Stimulated activated CD4-positive, alpha-beta T cell treated with anti-CD3 and anti-CD28 coated beads, Interleukin-1b, Interleukin-23, amount 100 ng/mL, for 1 hour (primary cell): ENCODE measurements at regions not wholly inside any gene's neighbourhood (a gene's known extent, or its start where the extent isn't known, plus 50 kb on each side); places are given as distances from the start of the nearest gene placed in this dataset.
"Not testable (repeated sequence)": the region's sequence is repeated elsewhere in the genome, so short reads cannot be mapped to it uniquely, and the experiment has no call there.

ENCODE experiments used
- DNase-seq, 2 donors: peaks; one replicate each; pipeline ENCODE4 v3.0.0-alpha.2; 2020; ENCODE audit warnings: low read depth in 2 of 2

DNA sequence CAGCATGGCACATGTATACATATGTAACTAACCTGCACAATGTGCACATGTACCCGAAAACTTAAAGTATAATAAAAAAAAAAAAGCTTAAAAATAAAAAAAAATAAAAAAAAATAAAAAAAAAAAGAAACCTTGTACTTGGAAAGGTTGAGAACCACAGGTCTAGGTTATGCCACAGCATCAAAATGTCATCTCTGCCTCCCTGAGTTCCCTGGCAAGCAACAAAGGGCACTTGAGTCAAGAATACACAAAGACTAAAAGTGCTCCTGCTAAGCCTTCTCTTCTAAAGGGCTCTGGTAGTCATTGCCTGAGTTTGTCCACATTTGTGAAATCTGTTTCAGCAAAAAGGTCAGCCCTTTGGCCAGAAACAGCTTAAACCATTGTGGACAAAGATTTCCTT lies 395.8 kb upstream of the CCDC54 start:
- no peak for DNase-seq

DNA sequence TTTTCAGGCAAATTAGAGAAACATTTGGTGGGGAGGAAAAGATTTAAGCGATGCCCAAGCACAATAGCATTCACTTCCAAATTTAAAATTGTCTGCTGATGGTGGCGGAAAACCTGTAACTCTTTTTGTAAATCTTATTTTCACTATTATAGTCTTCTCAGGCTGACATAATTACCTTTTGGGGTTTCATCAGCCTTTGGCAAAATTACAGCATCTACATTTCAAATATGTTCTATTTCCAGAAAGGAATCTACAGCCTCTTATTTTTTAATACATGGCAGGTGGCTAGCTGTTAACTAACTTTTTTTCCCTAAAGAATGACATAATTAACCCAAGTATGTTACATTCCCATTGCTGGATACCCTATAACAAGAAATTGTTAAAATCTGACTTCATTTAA lies 391.5 kb upstream of the CCDC54 start:
- no peak for DNase-seq

DNA sequence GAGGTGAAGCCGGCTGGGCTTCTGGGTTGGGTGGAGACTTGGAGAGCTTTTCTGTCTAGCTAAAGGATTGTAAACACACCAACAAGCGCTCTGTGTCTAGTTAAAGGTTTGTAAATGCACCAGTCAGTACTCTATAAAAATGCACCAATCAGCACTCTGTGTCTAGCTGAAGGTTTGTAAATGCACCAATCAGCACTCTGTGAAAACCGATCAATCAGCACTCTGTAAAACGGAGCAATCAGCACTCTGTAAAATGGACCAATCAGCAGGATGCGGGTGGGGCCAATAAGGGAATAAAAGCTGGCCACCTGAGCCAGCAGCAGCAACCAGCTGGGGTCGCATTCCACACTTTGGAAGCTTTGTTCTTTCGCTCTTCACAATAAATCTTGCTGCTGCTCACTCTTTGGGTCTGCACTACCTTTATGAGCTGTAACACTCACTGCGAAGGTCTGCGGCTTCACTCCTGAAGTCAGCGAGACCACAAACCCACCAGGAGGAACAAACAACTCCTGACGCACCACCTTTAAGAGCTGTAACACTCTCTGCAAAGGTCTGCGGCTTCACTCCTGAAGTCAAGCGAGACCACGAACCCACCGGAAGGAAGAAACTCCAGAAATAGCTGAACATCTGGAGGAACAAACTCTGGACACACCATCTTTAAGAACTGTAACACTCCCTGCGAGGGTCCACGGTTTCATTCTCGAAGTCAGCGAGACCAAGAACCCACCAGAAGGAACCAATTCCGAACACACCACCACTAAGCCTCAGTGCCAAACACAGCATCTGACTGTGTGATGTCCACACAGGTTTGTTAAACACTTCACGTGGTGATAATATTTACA lies 378.2 kb upstream of the CCDC54 start:
- not testable (repeated sequence) for DNase-seq

DNA sequence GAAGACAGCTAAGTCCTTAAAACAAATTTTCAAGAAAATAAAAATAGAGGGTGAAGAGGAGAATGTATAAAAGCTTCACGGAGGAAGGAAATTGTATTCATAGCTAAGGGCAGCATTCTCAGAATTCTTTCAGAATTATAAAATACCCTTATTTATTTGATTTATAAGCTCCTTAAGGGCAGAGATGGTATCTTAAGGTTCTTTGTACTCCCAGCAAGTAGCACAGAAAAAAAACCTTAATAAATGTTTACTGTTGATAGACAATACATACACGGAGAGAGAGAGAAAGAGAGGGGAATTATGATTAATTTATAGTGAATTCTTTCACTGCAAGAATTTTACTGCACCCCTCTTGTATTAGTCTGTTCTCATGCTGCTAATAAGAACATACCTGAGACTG lies 375.6 kb upstream of the CCDC54 start:
- DNase-seq: no peak

DNA sequence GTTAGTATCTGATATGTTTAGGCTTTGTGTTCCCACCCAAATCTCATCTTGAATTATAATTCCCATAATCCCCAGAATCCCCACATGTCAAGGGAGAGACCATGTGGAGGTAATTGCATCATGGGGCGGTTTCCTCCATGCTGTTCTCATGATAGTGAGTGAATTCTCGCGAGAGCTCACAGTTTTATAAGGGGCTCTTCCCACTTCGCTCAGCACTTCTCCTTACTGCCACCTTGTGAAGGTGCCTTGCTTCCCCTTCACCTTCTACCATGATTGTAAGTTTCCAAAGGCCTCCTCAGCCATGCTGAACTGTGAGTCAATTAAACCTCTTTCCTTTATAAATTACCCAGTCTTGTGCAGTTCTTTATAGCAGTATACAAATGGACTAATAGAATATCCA lies 371.9 kb upstream of the CCDC54 start:
- not testable (repeated sequence) for DNase-seq

DNA sequence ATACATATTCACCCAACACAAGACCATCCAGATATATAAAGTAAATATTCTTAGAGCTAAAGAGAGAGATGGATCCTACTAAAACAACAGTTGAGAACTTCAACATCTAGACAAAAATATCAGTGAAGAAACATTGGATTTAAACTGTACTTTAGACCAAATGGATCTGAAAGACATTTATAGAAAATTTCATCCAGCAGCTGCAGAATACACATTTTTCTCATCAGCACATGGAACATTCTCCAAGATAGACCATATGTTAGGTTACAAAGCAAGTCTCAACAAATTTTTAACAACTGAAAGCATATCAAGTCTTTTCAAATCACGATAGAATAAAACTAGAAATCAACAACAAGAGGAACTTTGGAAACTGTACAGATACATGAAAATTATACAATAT lies 369.0 kb upstream of the CCDC54 start:
- DNase-seq: no peak

DNA sequence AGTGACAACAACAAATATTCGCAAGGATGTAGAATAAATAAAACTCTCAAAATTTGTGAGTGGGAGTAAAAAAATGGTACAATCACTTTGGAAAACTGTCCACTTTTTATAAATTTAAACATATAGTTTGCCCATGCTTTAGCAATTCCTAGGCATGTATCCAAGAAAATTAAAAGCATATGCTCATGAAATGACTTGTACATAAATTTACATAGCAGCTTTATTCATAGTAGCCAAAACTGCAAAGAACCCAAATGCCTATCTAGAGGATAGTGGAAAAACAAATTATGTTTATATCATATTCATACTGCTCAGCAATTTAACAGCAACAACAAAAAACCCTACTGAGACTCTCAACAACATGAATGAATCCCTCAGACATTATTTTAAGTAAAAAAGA lies 363.6 kb upstream of the CCDC54 start:
- no peak for DNase-seq

DNA sequence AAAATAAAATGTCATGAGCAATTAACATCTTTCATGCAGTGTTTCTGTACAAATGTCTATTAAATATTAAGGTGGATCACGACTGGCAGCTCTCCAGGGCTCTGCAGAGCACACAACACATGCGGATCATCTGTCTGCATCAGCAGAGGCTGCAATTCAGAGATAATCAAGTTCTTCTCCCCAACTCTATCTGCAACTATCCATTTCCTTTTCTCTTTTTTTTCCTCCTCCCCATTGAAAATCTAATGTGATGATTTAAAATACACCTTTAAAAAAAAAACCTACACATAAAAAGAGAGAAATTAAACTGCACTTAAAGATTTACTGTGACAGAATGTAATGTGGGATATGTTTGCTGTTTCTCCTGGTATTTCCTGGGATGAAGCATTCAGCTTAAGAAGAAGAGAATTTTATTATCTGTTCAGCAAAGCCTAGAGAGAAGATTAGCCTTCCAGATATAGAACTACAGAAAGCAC lies 352.6 kb upstream of the CCDC54 start:
- no peak for DNase-seq

DNA sequence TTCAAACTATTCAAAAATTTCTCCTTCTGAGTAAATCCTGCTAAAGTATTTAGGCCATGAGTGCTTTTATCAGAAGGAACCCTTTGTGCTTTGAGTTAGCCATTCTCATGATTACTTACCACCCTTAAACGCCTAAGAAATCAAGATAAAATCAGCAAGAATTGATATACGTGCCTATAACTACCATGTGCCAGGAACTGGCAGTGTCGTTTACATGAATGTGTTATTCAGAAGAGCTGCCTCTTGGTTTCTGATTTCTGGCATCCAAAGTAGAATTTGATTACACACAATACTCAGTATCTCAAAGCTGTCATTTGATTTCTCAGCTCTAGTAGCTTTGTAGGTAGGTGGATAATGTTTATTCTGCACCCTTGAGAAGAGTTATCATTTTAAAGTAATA lies 351.3 kb upstream of the CCDC54 start:
- no peak for DNase-seq

DNA sequence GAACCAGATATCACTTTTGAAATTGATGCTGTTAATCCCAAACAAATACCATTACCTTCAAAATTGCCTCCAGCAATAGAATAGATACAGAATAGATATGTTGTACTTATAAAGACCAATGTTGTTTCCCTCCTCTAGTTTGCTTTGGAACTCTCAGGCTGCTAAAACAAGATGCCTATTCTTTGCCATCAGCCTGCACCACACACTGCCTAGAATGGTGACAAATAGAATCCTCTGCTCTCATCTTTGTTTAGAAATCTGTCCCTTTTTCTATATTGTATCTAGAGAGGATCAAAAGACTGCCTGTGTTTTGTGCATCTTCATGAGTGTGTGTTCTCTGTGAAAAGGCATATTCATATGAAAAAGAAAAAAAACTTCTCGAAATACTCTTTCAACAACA lies 349.2 kb upstream of the CCDC54 start:
- DNase-seq: no peak

DNA sequence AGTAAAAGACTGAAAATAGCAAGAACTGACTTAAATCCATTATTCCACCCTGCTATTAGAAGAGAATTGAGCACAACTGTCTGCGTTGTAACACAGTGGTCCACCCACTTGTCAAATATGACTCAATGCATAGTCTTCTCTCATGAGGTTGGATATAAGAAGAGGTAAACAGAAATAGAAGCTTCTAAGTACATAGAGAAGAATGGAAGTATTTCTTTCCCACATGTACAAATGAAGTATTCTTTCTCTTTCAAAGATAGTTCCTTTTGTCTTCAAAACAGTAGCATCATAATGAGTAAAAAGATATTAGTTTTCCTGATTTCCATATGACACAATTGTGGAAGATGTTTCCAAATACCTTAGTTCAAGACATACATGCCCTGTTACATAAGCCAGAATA lies 348.6 kb upstream of the CCDC54 start:
- DNase-seq: no peak

DNA sequence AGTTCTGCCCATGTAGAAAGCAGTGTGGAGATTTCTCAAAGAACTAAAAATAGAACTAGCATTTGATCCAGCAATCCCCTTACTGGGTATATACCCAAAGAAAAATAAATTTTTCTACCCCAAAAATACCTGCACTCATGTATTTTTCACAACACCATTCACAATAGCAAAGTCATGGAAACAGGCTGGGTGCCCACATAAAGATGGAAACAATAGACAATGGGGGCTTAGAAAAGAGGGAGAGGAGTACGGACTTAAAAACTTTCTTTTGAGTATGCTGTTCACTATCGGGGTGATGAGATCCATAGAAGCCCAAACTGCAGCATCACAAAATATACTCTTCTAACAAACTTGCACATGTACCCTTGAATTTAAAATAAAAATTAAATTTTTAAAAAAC lies 345.1 kb upstream of the CCDC54 start:
- no peak for DNase-seq

DNA sequence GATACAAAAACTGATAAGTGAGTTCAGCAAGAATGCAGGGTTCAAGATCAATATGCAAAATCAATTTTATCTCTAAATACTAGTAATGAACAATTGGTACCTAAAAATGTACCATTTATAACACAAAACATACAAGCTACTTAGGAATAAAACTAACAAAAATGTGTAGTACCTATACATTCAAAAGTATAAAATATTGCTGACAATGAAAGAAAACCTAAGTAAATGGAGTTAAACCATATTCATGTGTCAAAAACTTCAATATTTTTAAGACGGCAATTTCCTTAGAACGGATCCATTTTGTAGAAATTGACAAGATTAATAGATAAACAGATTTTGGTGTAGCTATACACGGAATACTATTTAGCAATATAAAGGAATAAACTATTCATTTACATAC lies 343.1 kb upstream of the CCDC54 start:
- no peak for DNase-seq

DNA sequence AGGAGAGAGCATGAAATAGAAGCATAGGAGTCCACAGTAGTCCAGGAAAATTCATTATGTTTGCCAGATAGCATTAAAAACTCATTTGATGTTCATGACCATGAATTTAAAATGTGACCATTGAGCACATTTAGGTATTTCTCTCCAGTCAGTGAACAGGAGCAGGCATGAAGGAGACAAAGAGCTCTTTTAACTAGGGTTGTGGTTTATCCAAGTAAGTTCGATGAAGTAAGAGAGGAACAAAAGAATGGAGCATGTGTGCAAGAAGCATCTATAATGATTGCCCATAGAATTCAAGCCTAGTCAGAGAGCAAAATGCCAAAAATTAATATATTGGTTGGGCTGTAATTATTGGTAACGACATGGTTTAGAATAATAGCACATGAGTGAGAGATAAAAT lies 342.1 kb upstream of the CCDC54 start:
- DNase-seq: no peak

DNA sequence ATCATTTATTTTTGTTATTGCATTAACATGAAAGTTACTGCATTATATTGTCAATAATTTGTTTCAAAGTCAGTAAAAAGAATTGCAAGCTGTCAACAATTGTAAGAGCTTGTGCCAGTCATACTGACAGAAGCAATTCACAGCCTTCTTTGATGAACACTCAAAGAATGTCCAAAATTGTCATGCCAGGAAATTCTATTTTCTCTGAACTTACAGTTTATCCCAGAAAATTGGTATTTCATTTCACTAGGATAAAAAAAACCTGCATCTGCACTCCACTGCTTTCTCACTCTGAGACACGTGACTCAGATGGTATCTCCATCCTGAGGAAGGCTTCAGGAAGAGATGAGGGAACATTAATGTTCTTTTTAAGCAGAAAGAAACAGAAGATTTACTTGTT lies 332.6 kb upstream of the CCDC54 start:
- no peak for DNase-seq

DNA sequence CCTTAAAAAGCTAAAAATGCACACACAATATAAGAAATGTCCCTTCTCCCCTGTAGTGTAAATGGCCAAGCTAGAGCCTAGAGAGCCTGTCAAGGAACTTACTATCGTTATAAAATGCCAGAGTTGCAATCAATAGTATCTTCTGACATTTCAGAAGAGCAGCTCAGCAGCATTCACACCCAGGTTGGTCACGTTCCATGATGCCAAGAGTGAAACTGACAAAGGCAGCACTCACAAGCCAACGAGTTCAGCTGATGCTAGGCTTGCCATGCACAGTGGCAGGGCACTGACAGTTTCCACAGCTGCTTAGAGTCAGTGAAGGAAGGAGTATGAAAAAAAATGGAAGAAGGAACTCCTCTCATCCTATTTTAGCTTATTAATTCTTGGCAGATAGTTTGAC lies 331.4 kb upstream of the CCDC54 start:
- no peak for DNase-seq

DNA sequence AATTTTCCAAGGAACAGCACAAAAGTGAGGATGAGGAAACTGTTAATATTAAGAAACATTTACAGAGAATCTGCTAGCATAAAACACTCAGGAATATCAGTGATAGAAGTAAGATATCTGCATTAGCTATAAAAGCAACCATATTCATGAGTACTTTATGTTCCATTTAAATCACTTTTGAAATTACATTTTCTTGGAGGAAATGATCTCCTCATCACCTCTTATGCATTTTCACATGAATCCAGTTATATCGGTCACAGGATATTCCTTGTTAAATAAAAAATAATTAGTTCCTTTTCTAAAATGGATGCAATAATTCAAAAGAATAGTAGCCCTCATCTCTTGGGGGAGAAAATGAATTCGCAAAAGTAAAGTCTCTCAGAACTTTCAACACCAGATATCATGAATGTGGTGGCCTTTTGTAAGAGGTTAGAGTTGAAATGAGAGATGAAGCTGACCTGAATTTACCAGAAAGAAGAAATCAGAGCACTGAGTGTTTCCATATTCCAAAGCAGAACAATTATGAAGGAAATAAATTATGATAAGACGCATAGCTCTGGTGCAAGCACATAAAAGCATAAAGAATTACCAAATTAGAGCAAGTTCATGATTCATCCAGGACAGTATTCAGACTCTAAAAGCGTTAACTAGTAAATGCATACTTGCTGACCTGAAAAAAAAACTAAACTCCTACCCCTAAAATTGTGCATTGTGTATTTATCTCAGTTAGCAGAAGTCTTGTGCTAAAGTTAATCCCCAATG lies 321.9 kb upstream of the CCDC54 start:
- DNase-seq: no peak

DNA sequence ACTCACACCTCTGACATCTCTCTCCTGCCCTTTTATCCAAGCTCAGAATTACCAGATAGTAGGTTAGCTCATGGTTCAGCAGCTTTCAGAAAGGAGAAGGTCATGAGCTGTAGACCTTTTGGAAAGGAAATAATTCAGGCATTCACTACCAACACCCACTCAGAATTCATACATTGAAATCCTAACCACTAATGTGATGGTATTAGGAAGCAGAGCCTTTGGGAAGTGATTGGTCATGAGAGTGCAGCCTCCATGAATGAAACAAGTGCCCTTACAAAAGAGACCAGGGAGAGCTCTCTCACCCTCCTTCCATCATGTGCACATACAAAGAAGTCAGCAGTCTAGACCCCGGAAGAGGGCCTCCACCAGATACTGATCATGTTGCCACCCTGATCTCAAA lies 315.8 kb upstream of the CCDC54 start:
- no peak for DNase-seq

DNA sequence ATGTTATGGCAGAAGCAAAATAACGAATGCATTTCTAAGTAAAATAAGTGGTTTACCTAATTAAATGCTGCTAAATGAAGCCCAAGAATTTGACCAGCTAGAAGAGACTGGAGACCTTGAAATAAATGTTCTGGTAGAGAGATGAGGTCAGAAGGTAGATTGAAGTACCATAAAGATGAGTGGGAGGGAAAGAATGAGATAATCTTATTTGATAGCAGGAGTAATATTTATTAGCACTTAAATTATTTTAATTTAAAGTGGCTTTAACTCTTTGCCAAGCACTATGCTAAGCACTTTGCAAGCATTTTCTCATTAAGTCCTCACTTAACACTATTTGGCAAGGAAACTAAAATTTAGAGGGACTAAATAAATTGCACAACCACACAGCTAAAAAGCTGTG lies 314.9 kb upstream of the CCDC54 start:
- no peak for DNase-seq

DNA sequence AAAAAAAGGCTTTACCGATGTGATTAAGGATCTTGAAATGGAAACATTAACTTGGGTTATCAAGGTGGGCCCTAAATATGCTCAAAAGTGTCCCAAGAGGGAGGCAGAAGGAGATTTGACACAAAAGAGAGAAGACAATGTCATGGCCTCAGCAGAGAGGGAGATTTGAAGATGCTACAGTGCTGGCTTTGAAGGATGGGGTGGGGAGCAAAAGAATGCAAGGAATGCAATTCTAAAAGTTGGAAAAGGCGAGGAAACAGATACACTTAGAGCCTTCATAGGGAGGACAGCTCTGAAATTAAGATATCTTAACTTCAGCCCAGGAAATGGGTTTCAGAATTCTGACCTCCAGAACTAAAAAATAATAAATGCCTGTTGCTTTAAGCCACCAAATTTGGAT lies 314.5 kb upstream of the CCDC54 start:
- DNase-seq: no peak

DNA sequence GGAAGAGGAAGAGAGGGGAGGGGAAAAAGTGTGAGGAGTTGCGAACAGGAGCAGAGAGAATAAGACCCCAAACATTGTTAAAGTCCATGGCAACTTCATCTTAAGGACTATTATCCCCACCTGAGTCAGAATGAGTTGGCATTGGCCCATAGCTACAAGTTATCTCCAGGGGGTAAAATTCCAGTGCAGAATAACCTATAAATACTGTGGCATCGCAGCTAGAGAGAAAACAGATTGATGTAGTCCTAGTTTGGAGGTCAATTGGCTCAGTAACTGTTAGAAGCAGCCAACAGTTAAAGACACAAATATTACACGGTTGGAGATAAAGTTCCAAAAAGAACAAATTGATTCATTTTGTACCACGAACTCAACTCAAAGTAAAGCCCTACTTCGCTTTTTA lies 313.9 kb upstream of the CCDC54 start:
- no peak for DNase-seq

DNA sequence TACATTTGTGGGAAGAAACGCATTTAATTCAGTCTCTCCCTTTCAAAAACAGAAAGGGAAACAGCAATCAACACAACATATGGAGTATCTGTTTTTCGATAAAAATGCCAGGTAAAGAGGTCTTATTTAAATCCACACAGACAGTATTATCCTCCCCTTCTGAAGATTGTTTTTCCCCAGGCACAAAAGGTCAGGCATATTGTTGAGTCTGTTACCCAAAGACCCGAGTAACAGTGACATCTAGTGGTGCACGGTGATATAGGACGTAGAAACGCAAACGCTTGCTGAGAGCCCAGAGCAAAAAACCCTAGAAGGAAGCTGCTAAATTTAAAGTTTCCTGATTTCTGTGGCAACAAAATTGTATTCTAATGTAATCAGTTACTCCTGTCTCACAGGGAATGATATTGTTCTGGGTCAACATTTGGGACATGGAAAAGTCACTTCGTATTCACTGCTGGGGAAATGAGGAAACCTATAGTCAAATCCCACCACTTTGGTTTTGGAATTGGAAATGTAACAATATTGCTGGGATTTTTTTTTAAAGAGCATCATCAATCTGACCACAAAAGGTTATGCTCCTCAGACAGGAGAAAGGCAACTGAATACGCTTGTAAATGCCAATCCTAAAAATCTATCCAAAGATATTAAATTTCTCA lies 312.7 kb upstream of the CCDC54 start:
- peak in 1 of 2 donors; percentile 39 for DNase-seq
